SK-N-MC (cell line): ENCODE measurements at regions not wholly inside any gene's neighbourhood (a gene's known extent, or its start where the extent isn't known, plus 50 kb on each side); places are given as distances from the start of the nearest gene placed in this dataset.

Source experiments
- EZH2 ChIP-seq: fragments of 200-600 bp; sonication (generic); IDR thresholded peaks from one replicate; pipeline ENCODE4 v1.6.1; 2017; ENCODE audit warnings: antibody characterized with exemption
- FOXP2 ChIP-seq: optimal IDR thresholded peaks from 2 replicates; pipeline ENCODE3; 2011; ENCODE audit warnings: mild to moderate bottlenecking, moderate library complexity; ENCODE audit not compliant: insufficient read depth; ENCODE audit errors: extremely low read length, control extremely low read depth
- POLR2AphosphoS5 ChIP-seq: IDR thresholded peaks from 2 replicates; pipeline ENCODE4 v1.6.1; 2012; ENCODE audit warnings: mild to moderate bottlenecking, low read depth, low read length, borderline replicate concordance

DNA sequence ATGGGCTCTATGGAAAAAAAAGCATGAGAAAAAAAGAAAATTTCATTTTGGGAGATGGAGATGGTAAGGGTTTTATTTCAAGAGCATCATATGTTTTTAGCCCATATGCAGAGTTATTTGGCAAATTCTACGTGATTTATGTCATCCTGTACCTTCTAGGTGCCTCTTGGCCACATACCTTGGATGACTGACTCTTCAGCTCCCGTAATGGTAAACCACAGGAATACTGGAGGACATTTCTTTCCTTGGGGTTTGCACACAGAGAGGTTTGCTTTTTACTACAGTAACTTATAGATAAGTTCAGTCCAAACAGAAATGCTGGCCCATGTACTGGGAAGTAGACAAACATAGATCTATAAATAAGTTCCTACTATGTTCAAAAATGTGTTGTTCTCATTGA, 132.2 kb downstream of the SH3BGRL2 start:
- TF ChIP-seq EZH2 (no peak), POLR2AphosphoS5 (no peak), FOXP2 (no peak)
